ENCODE measurements at regions not wholly inside any gene's neighbourhood (a gene's known extent, or its start where the extent isn't known, plus 50 kb on each side); places are given as distances from the start of the nearest gene placed in this dataset.
"Not testable (repeated sequence)": the region's sequence is repeated elsewhere in the genome, so short reads cannot be mapped to it uniquely, and the experiment has no call there.

GRCh38 chr11:15673408-15673831, 558.7 kb downstream of the INSC start:
- Histone ChIP-seq H3K36me3 (no peaks in the 10 kb centered on the region), H3K27me3 (ENCODE audit: low read depth) (no peaks in the 10 kb centered on the region), H3K27ac (replicated peaks) (no peak overlapping the region), H3K9me3 (replicated peaks) (peaks cover 35% of the 10 kb centered on the region), H3K4me3 (no peak overlapping the region), H3K4me1 (peaks cover 26% of the 10 kb centered on the region)
- no peak for DNase-seq
- no peak for TF ChIP-seq CTCF (IDR thresholded peaks at IDR 0.05; ENCODE audit: borderline replicate concordance)
- intact Hi-C loops (cut with micrococcal nuclease): no loop called here

- intact Hi-C loops (cut with micrococcal nuclease): no loop called here
- Histone ChIP-seq H3K4me1 (peaks cover 26% of the 10 kb centered on the region), H3K27ac (replicated peaks) (no peak overlapping the region), H3K4me3 (no peak overlapping the region), H3K9me3 (replicated peaks) (peaks cover 41% of the 10 kb centered on the region), H3K27me3 (ENCODE audit: low read depth) (no peaks in the 10 kb centered on the region), H3K36me3 (no peaks in the 10 kb centered on the region)
- no peak for DNase-seq
- no peak for TF ChIP-seq CTCF (IDR thresholded peaks at IDR 0.05; ENCODE audit: borderline replicate concordance)
Measured at GRCh38 chr11:15674756-15675155, 560.0 kb downstream of the INSC start.

DNA sequence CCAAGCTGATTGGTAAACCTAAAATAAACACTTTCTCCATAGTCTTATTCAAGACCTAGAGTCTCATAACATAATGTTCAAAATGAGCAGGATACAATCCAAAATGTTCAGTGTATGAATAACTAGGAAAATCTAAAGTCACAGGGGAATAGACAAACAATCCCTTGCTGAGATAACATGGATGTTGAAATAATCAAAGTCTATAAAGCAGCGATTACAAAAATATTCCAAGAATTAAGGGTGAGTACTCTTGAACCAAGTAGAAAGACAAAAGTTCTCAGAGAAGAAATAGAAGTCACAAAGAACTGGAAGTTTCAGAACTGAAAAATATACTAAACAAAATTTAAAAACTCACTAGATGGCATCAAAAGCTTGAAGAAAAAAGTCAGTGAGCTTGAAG, 561.0 kb downstream of the INSC start:
- H3K36me3 ChIP-seq: no peaks in the 10 kb centered on the region
- H3K4me1 ChIP-seq: peaks cover 22% of the 10 kb centered on the region
- intact Hi-C loops (cut with micrococcal nuclease): no loop called here
- H3K9me3 ChIP-seq (replicated peaks): peaks cover 41% of the 10 kb centered on the region
- no peak overlapping the region for H3K27ac ChIP-seq (replicated peaks)
- no peak for TF ChIP-seq CTCF (IDR thresholded peaks at IDR 0.05; ENCODE audit: borderline replicate concordance)
- H3K27me3 ChIP-seq (ENCODE audit: low read depth): no peaks in the 10 kb centered on the region
- no peak overlapping the region for H3K4me3 ChIP-seq
- DNase-seq: no peak

- TF ChIP-seq CTCF (IDR thresholded peaks at IDR 0.05; ENCODE audit: borderline replicate concordance): no peak
- H3K27me3 ChIP-seq (ENCODE audit: low read depth): no peaks in the 10 kb centered on the region
- intact Hi-C loops (cut with micrococcal nuclease): no loop called here
- H3K4me3 ChIP-seq: no peak overlapping the region
- H3K4me1 ChIP-seq: peaks cover 13% of the 10 kb centered on the region
- no peak overlapping the region for H3K27ac ChIP-seq (replicated peaks)
- H3K36me3 ChIP-seq: no peaks in the 10 kb centered on the region
- no peak for DNase-seq
- H3K9me3 ChIP-seq (replicated peaks): peaks cover 41% of the 10 kb centered on the region
Measured at GRCh38 chr11:15677181-15677580, 562.5 kb downstream of the INSC start.

DNA sequence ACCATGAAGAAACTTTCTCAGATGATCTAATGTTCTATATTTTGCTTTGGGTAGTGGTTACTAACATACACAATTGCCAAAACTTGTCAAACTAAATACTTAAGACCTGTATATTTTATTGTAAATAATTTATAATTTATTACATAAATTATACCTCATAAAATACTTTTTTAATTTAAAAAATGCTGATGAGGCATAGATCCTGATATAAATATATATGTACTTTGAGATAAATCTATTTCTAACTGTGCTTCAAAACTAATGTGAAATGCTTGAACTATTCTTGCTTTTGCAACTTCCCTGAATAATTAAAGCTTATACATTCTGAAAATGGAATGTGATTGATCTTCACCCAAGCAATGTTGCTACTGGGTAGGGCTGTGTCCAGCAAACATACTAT, 568.8 kb downstream of the INSC start:
- peaks cover 5% of the 10 kb centered on the region for H3K9me3 ChIP-seq (replicated peaks)
- intact Hi-C loops (cut with micrococcal nuclease): no loop called here
- TF ChIP-seq CTCF (IDR thresholded peaks at IDR 0.05; ENCODE audit: borderline replicate concordance): no peak
- no peak overlapping the region for H3K27ac ChIP-seq (replicated peaks)
- no peaks in the 10 kb centered on the region for H3K27me3 ChIP-seq (ENCODE audit: low read depth)
- peaks cover 9% of the 10 kb centered on the region for H3K4me1 ChIP-seq
- no peak for DNase-seq
- no peaks in the 10 kb centered on the region for H3K36me3 ChIP-seq
- H3K4me3 ChIP-seq: no peak overlapping the region

DNA sequence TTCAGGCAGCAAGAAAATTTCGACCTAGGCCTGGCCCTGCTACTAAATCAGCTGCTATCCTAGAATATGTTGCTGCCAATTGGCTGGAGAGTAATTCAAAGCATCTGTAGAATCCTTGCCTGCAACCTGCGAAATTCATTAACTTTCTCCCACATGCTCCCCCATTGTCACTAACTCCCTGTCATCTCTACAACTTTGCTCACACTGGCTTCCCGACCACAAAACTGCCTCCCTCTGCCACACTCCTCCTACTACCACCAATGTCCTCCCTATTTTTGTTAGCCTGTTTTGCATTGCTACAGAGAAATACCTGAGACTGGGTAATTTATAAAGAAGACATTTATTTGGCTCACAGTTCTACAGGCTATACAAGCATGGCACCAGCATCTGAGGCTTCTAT, 570.6 kb downstream of the INSC start:
- H3K27me3 ChIP-seq (ENCODE audit: low read depth): no peaks in the 10 kb centered on the region
- intact Hi-C loops (cut with micrococcal nuclease): no loop called here
- TF ChIP-seq CTCF (IDR thresholded peaks at IDR 0.05; ENCODE audit: borderline replicate concordance): no peak
- H3K4me1 ChIP-seq: peaks cover 17% of the 10 kb centered on the region
- H3K27ac ChIP-seq (replicated peaks): no peak overlapping the region
- DNase-seq: no peak
- H3K9me3 ChIP-seq (replicated peaks): no peaks in the 10 kb centered on the region
- no peak overlapping the region for H3K4me3 ChIP-seq
- no peaks in the 10 kb centered on the region for H3K36me3 ChIP-seq

DNA sequence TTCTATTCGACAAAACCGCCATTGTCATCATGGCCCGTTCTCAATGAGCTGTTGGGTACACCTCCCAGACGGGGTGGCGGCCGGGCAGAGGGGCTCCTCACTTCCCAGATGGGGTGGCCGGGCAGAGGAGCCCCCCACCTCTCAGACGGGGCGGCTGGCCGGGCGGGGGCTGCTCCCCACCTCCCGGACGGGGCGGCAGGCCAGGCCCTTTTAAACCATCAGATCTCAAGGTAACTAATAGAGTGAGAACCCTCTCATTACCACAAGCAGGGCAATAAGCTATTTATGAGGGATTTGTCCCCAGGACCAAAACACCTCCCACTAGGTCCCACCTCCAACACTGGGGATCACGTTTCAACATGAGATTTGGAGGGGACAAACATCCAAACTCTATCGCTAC, 571.5 kb downstream of the INSC start:
- peaks cover 17% of the 10 kb centered on the region for H3K4me1 ChIP-seq
- H3K27ac ChIP-seq (replicated peaks); H3K36me3 ChIP-seq; intact Hi-C loops (cut with micrococcal nuclease); H3K9me3 ChIP-seq (replicated peaks); DNase-seq; H3K27me3 ChIP-seq (ENCODE audit: low read depth); H3K4me3 ChIP-seq: not testable (repeated sequence)
